HepG2 (cell line): ENCODE measurements at regions not wholly inside any gene's neighbourhood (a gene's known extent, or its start where the extent isn't known, plus 50 kb on each side); places are given as distances from the start of the nearest gene placed in this dataset.

ENCODE experiments used
- ATAC-seq: fragments of 200-7000 bp; cut with Tn5 transposase; 3 replicates; pipeline ENCODE4 v1.9.1; 2020; ENCODE audit warnings: mild to moderate bottlenecking, moderate library complexity
- BruUV-seq: library from RNA; stranded (reverse); fragments of 400-500 nt; replicated peaks from 2 replicates; lab custom pipeline; 2021; lab: Mats Ljungman, UMichigan
- CTCF ChIA-PET: fragments of 300-600 bp; formaldehyde crosslinking; extraction: SDS; loops from one replicate; lab custom pipeline; 2021; ENCODE audit warnings: low total read pairs, inconsistent platforms, low intra/inter-chr PET ratio; lab: Yijun Ruan, JAX
- POLR2A ChIA-PET: fragments of 350-600 bp; sonication (Branson Sonifier 250); formaldehyde crosslinking; loops from one replicate; lab custom pipeline; 2020; ENCODE audit warnings: antibody characterized with exemption, inconsistent platforms; lab: Yijun Ruan, JAX
- DNase-seq: peaks from one replicate; pipeline ENCODE4 v3.0.0-alpha.2; 2015; ENCODE audit warnings: low spot score
- FAIRE-seq: peaks from 3 replicates; lab custom pipeline; 2011; peaks lifted over from hg19 to GRCh38; lab: Jason Lieb, UNC
- H2AFZ ChIP-seq: one replicate; pipeline ENCODE4 v1.6.1; 2011; ENCODE audit warnings: low read length, inconsistent platforms
- H3K27ac ChIP-seq: fragments of 300-600 bp; 3 replicates; pipeline ENCODE4 v1.8.0; 2011; ENCODE audit warnings: mixed run types, mild to moderate bottlenecking, mixed read lengths, low read length, inconsistent platforms; ENCODE audit not compliant: insufficient read depth; ENCODE audit errors: extremely low read length
- H3K27me3 ChIP-seq, 2 experiments: fragments of 200-600 bp in 1 of 2; 2 replicates in 1 of 2; 3 replicates in 1 of 2; pipeline versions ENCODE4 v1.6.0 to v1.8.0; 2011; ENCODE audit warnings: low read length in 2 of 2, mild to moderate bottlenecking in 2 of 2, moderate library complexity in 2 of 2, inconsistent platforms in 1 of 2; ENCODE audit not compliant: insufficient read depth in 2 of 2, control insufficient read depth in 1 of 2
- H3K36me3 ChIP-seq, 2 experiments: fragments of 200-600 bp in 1 of 2; replicated peaks in 1 of 2; 2 replicates in 1 of 2; 3 replicates in 1 of 2; pipeline versions ENCODE4 v1.5.1 to v1.8.0; 2011; ENCODE audit warnings: low read length in 2 of 2, inconsistent platforms in 1 of 2; ENCODE audit not compliant: insufficient read depth in 2 of 2, control insufficient read depth in 1 of 2
- H3K4me1 ChIP-seq: 2 replicates; pipeline ENCODE4 v1.5.1; 2012; ENCODE audit warnings: low read length, inconsistent platforms; ENCODE audit not compliant: insufficient read depth
- H3K4me2 ChIP-seq: 2 replicates; pipeline ENCODE4 v1.6.0; 2011; ENCODE audit warnings: low read depth, low read length, inconsistent platforms
- H3K4me3 ChIP-seq, 3 experiments: fragments of 200-600 bp in 1 of 3; sonication (generic), shearing (Covaris generic) in 1 of 3; replicated peaks in 1 of 3; 2 replicates each; pipeline ENCODE4 v1.5.1; 2011 to 2016; ENCODE audit warnings: low read length in 3 of 3, inconsistent platforms in 2 of 3, low read depth in 2 of 3, mild to moderate bottlenecking in 2 of 3, control low read depth in 1 of 3, mixed read lengths in 1 of 3; ENCODE audit not compliant: insufficient read depth in 1 of 3
- H3K79me2 ChIP-seq: one replicate; pipeline ENCODE4 v1.6.1; 2011; ENCODE audit warnings: low read length, inconsistent platforms; ENCODE audit not compliant: insufficient read depth
- H3K9ac ChIP-seq: 2 replicates; pipeline ENCODE4 v1.6.0; 2011; ENCODE audit warnings: mild to moderate bottlenecking, low read depth, low read length, inconsistent platforms; ENCODE audit not compliant: insufficient read depth
- H3K9me3 ChIP-seq: 2 replicates; pipeline ENCODE4 v1.5.1; 2012; ENCODE audit warnings: mild to moderate bottlenecking, low read length
- H4K20me1 ChIP-seq: 2 replicates; pipeline ENCODE4 v1.6.0; 2011; ENCODE audit warnings: inconsistent platforms, mild to moderate bottlenecking, low read length, moderate library complexity; ENCODE audit not compliant: insufficient read depth
- EED ChIP-seq: sonication (generic); formaldehyde crosslinking; IDR thresholded peaks from 2 replicates; pipeline ENCODE4 v1.5.0; 2020; ENCODE audit warnings: mild to moderate bottlenecking, missing genetic modification reagents
- HMG20B ChIP-seq: conservative IDR thresholded peaks from 2 replicates; pipeline ENCODE4 v1.6.1; 2016; ENCODE audit warnings: missing genetic modification reagents, missing compliant biosample characterization
- IKZF4 ChIP-seq: sonication (generic); formaldehyde crosslinking; IDR thresholded peaks from 2 replicates; pipeline ENCODE4 v1.5.1; 2020; ENCODE audit warnings: borderline replicate concordance, mild to moderate bottlenecking, low read depth, missing genetic modification reagents; ENCODE audit errors: not compliant biosample characterization
- IRF1 ChIP-seq: sonication (generic); formaldehyde crosslinking; IDR thresholded peaks from 2 replicates; pipeline ENCODE4 v1.4.0; 2020; ENCODE audit warnings: low read depth, mild to moderate bottlenecking, missing genetic modification reagents
- ISL2 ChIP-seq: sonication (generic); formaldehyde crosslinking; IDR thresholded peaks from 2 replicates; pipeline ENCODE4 v1.5.0; 2020; ENCODE audit warnings: missing genetic modification reagents
- PBX3 ChIP-seq: sonication (generic); formaldehyde crosslinking; IDR thresholded peaks from 2 replicates; pipeline ENCODE4 v1.8.1; 2023; ENCODE audit warnings: missing genetic modification reagents, inconsistent platforms, borderline replicate concordance
- PLSCR1 ChIP-seq: sonication (generic); formaldehyde crosslinking; IDR thresholded peaks from 2 replicates; pipeline ENCODE4 v1.5.0; 2020; ENCODE audit warnings: missing genetic modification reagents, mild to moderate bottlenecking, borderline replicate concordance
- POLR2G ChIP-seq: fragments of 200-400 bp; formaldehyde crosslinking; IDR thresholded peaks from 2 replicates; pipeline ENCODE4 v1.6.1; 2018; ENCODE audit warnings: mild to moderate bottlenecking, low read depth, low read length, moderate library complexity
- ZNF235 ChIP-seq: sonication (generic); formaldehyde crosslinking; IDR thresholded peaks from 2 replicates; pipeline ENCODE4 v1.8.1; 2023; ENCODE audit warnings: mild to moderate bottlenecking, missing genetic modification reagents, borderline replicate concordance
- WGBS: methylation state at CpG from one replicate; pipeline ENCODE4 v1.1.6; 2017; ENCODE audit warnings: low lambda C conversion rate; 5-methylcytosine and 5-hydroxymethylcytosine counted together
- in situ Hi-C: cut with HindIII; loops from 2 replicates; pipeline ENCODE4 v1.10.0; 2017; ENCODE audit warnings: low pct_unique_long_range_greater_than_20kb; ENCODE audit not compliant: extremely low pct_ligation_motif_present
- intact Hi-C: fragments of 100-400 bp; cut with micrococcal nuclease; formaldehyde crosslinking; loops from one replicate; pipeline ENCODE4 v1.10.0; 2022; ENCODE audit not compliant: unreplicated experiment
- TF ChIP-seq, protein P1 (sequence below): fragments of 450-650 bp; IDR thresholded peaks from 2 replicates; pipeline ENCODE4 v1.6.1; 2017; ENCODE audit warnings: mild to moderate bottlenecking
- TF ChIP-seq, protein P2 (sequence below): sonication (generic); formaldehyde crosslinking; IDR thresholded peaks from 2 replicates; pipeline ENCODE4 v1.5.0; 2020; ENCODE audit warnings: mild to moderate bottlenecking, missing genetic modification reagents
- TF ChIP-seq, protein P3 (sequence below): sonication (generic); formaldehyde crosslinking; IDR thresholded peaks from 2 replicates; pipeline ENCODE4 v1.4.0; 2020; ENCODE audit warnings: mild to moderate bottlenecking, missing genetic modification reagents

GRCh38 chr5:133845271-133845670 lies 123.2 kb downstream of the C5orf15 start:
- BruUV-seq, result no TSS peak
- Histone ChIP-seq H2AFZ (no peak overlapping the region), H3K4me2 (no peak overlapping the region), H3K9ac (no peak overlapping the region), H3K4me1 (no peaks in the 10 kb centered on the region), H3K79me2 (no peaks in the 10 kb centered on the region), H3K36me3 (no peaks in the 10 kb centered on the region), H3K9me3 (no peaks in the 10 kb centered on the region), H3K27me3 (peaks cover 0 to 10% of the 10 kb centered on the region in 2 experiments; a peak in 1 of 5 replicates), H3K4me3 (no peak overlapping the region), H4K20me1 (no peaks in the 10 kb centered on the region), H3K27ac (no peak overlapping the region)
- DNase-seq (no peak), ATAC-seq (no peak), FAIRE-seq (no peak)
- in situ Hi-C loops (no loop called here), intact Hi-C loops (no loop called here)
- 0% methylated on average over 2 of the region's 2 CpGs for WGBS
- ChIA-PET CTCF (no interaction called here), POLR2A (no interaction called here)
- TF ChIP-seq, protein P1, sequence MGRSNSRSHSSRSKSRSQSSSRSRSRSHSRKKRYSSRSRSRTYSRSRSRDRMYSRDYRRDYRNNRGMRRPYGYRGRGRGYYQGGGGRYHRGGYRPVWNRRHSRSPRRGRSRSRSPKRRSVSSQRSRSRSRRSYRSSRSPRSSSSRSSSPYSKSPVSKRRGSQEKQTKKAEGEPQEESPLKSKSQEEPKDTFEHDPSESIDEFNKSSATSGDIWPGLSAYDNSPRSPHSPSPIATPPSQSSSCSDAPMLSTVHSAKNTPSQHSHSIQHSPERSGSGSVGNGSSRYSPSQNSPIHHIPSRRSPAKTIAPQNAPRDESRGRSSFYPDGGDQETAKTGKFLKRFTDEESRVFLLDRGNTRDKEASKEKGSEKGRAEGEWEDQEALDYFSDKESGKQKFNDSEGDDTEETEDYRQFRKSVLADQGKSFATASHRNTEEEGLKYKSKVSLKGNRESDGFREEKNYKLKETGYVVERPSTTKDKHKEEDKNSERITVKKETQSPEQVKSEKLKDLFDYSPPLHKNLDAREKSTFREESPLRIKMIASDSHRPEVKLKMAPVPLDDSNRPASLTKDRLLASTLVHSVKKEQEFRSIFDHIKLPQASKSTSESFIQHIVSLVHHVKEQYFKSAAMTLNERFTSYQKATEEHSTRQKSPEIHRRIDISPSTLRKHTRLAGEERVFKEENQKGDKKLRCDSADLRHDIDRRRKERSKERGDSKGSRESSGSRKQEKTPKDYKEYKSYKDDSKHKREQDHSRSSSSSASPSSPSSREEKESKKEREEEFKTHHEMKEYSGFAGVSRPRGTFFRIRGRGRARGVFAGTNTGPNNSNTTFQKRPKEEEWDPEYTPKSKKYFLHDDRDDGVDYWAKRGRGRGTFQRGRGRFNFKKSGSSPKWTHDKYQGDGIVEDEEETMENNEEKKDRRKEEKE, result no peak
- TF ChIP-seq, protein P2, sequence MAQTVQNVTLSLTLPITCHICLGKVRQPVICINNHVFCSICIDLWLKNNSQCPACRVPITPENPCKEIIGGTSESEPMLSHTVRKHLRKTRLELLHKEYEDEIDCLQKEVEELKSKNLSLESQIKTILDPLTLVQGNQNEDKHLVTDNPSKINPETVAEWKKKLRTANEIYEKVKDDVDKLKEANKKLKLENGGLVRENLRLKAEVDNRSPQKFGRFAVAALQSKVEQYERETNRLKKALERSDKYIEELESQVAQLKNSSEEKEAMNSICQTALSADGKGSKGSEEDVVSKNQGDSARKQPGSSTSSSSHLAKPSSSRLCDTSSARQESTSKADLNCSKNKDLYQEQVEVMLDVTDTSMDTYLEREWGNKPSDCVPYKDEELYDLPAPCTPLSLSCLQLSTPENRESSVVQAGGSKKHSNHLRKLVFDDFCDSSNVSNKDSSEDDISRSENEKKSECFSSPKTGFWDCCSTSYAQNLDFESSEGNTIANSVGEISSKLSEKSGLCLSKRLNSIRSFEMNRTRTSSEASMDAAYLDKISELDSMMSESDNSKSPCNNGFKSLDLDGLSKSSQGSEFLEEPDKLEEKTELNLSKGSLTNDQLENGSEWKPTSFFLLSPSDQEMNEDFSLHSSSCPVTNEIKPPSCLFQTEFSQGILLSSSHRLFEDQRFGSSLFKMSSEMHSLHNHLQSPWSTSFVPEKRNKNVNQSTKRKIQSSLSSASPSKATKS (CRISPR knock-in tag), result no peak
- TF ChIP-seq, protein P3, sequence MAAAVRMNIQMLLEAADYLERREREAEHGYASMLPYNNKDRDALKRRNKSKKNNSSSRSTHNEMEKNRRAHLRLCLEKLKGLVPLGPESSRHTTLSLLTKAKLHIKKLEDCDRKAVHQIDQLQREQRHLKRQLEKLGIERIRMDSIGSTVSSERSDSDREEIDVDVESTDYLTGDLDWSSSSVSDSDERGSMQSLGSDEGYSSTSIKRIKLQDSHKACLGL (CRISPR knock-in tag), result no peak
- no peak for TF ChIP-seq IRF1 (CRISPR knock-in tag)
- no peak for TF ChIP-seq HMG20B (CRISPR knock-in tag)
- no peak for TF ChIP-seq POLR2G
- no peak for TF ChIP-seq IKZF4
- no peak for TF ChIP-seq ZNF235 (CRISPR knock-in tag)
- no peak for TF ChIP-seq ISL2 (CRISPR knock-in tag)
- no peak for TF ChIP-seq PBX3 (CRISPR knock-in tag)
- TF ChIP-seq EED (CRISPR knock-in tag), result no peak
- no peak for TF ChIP-seq PLSCR1
